ENCODE measurements at regions not wholly inside any gene's neighbourhood (a gene's known extent, or its start where the extent isn't known, plus 50 kb on each side); places are given as distances from the start of the nearest gene placed in this dataset.

- no peak for ATAC-seq (ENCODE audit: low read depth)
- no peak overlapping the region for H3K4me3 ChIP-seq (ENCODE audit: insufficient read depth, low read depth, low read length)
- H3K9me1 ChIP-seq (ENCODE audit: insufficient read depth, low read length): no peaks in the 10 kb centered on the region
- H3K9me3 ChIP-seq (ENCODE audit: control insufficient read depth, insufficient read depth, low read length): peaks cover 2% of the 10 kb centered on the region; the same call in 1 of the 2 replicates
- H3K4me1 ChIP-seq (ENCODE audit: control insufficient read depth, insufficient read depth, low read length): no peaks in the 10 kb centered on the region
- no peak overlapping the region for H3K23ac ChIP-seq (ENCODE audit: low read depth, low read length)
- dilution Hi-C loops (cut with HindIII; ENCODE audit: low sequenced_read_pairs, unreplicated experiment): no loop called here
- no peak overlapping the region for H2BK5ac ChIP-seq (ENCODE audit: low read depth, low read length, poor library complexity, severe bottlenecking)
- no peak overlapping the region for H3K18ac ChIP-seq (ENCODE audit: low read depth, low read length)
- ChIA-PET CTCF (no interaction called here), POLR2A (ENCODE audit: unreplicated experiment) (no interaction called here)
- no peak overlapping the region for H2AFZ ChIP-seq (replicated peaks; ENCODE audit: low read length, poor library complexity)
- H2AK5ac ChIP-seq (ENCODE audit: low read depth, low read length): no peak overlapping the region
- no peak for TF ChIP-seq BHLHE40 (IDR thresholded peaks at IDR 0.05; ENCODE audit: low read depth, low read length)
- no peak for TF ChIP-seq FOS (IDR thresholded peaks at IDR 0.05; ENCODE audit: low read depth, low read length)
- TF ChIP-seq ELK1 (IDR thresholded peaks at IDR 0.05; ENCODE audit: borderline replicate concordance, low read depth, low read length): no peak
- TF ChIP-seq NFE2L2 (IDR thresholded peaks at IDR 0.05; ENCODE audit: low read depth, low read length): no peak
- TF ChIP-seq RAD21 (IDR thresholded peaks at IDR 0.05; ENCODE audit: low read length): no peak
- TF ChIP-seq SMC3 (IDR thresholded peaks at IDR 0.05; ENCODE audit: low read depth, low read length): no peak
- TF ChIP-seq CHD1 (IDR thresholded peaks at IDR 0.05; ENCODE audit: low read depth, low read length): no peak
- TF ChIP-seq MAFK (IDR thresholded peaks at IDR 0.05; ENCODE audit: low read depth, low read length): no peak
- no peak for TF ChIP-seq MAZ (IDR thresholded peaks at IDR 0.05; ENCODE audit: borderline replicate concordance, low read depth, low read length)
- TF ChIP-seq RCOR1 (IDR thresholded peaks at IDR 0.05; ENCODE audit: insufficient replicate concordance, low read length): no peak
- TF ChIP-seq RFX5 (IDR thresholded peaks at IDR 0.05; ENCODE audit: low read depth, low read length): no peak
- no peak overlapping the region for H2BK120ac ChIP-seq (ENCODE audit: low read depth, low read length)
- H2BK20ac ChIP-seq (ENCODE audit: low read depth, low read length): no peak overlapping the region
- H4K8ac ChIP-seq (ENCODE audit: low read depth in 2 of 2, low read length in 2 of 2): no peak overlapping the region
- H3K56ac ChIP-seq (ENCODE audit: extremely low read depth, insufficient read depth, low read length): no peak overlapping the region
- H2AK9ac ChIP-seq (replicated peaks; ENCODE audit: low read depth, low read length, poor library complexity): no peak overlapping the region
- no peak overlapping the region for H4K5ac ChIP-seq (ENCODE audit: low read depth, low read length)
- no peaks in the 10 kb centered on the region for H3K36me3 ChIP-seq (ENCODE audit: control insufficient read depth, insufficient read depth, low read length)
- no peaks in the 10 kb centered on the region for H4K20me1 ChIP-seq (ENCODE audit: insufficient read depth, low read length)
- DNase-seq: no peak
- WGBS, 2 experiments (ENCODE audit: extremely low coverage in 2 of 2, insufficient read length in 1 of 2): no CpG with 5 or more reads among the region's 2 CpGs
- intact Hi-C loops (cut with micrococcal nuclease): no loop called here
- in situ Hi-C loops (cut with MboI; ENCODE audit: low sequenced_read_pairs): no loop called here
- no peaks in the 10 kb centered on the region for H3K27me3 ChIP-seq (ENCODE audit: control insufficient read depth, insufficient read depth, low read length)
- no peak overlapping the region for H3K27ac ChIP-seq (ENCODE audit: insufficient read depth, low read length)
- H3K79me1 ChIP-seq (ENCODE audit: low read depth in 1 of 2, low read length in 2 of 2): no peaks in the 10 kb centered on the region
- no TSS peak for BruUV-seq (replicated peaks)
- no peak overlapping the region for H3K4me2 ChIP-seq (ENCODE audit: low read depth, low read length)
- H4K91ac ChIP-seq (ENCODE audit: insufficient read depth, low read depth, low read length): no peak overlapping the region
- H3K14ac ChIP-seq (replicated peaks; ENCODE audit: low read depth, low read length): no peak overlapping the region
- H2BK15ac ChIP-seq (ENCODE audit: low read depth, low read length): no peak overlapping the region
- H3K9ac ChIP-seq (ENCODE audit: low read depth, low read length): no peak overlapping the region
- H3K4ac ChIP-seq (ENCODE audit: low read depth, low read length): no peak overlapping the region
These were observed 450.9 kb upstream of the THRB start for GRCh38 chr3:24945563-24945962.
